ENCODE measurements at regions not wholly inside any gene's neighbourhood (a gene's known extent, or its start where the extent isn't known, plus 50 kb on each side); places are given as distances from the start of the nearest gene placed in this dataset.

DNA sequence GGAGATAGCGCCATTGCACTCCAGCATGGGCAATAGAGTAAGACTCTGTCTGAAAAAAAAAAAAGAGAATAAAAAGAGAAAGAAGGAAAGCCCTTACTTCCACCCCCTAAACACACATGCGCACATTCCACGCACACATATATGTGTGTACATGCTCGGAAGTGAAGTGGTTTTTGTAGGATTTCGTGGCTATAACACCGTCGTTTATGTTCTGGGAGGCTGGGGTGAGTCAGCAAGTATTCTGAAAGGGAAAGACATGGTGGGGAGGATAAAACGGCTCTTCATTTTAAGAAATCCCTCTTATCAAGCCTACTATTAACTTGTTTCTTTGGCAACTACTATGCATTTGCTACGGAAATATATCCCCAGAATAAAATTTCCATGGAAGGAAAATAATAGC is 422.8 kb upstream of the TBL1XR1 start:
- no peak for TF ChIP-seq CTCF (conservative IDR thresholded peaks at IDR 0.05; ENCODE audit: low read length)
- no peak for TF ChIP-seq EZH2phosphoT487 (IDR thresholded peaks at IDR 0.05; ENCODE audit: borderline replicate concordance)

Data from Loucy (cell line).